ENCODE measurements at regions not wholly inside any gene's neighbourhood (a gene's known extent, or its start where the extent isn't known, plus 50 kb on each side); places are given as distances from the start of the nearest gene placed in this dataset.

DNA sequence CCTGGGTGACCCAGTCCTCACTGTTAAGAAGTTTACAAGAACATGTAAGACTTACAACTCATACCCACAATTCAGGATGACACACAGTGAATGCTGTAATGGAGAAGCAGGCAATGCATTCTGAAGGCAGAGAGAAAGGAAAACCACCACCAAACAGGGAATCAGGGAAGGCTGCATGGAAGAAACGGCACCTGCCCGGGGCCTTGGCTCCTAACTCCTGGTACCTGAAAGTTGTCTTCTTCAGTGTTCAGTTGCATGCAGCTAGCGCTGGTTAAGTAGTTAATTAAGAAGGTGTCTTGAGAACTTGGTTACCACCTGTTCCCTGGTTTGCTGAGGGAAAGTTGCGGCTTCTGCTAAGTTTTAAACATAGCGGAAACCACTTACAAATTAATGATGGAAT, 57.2 kb downstream of the GPR6 start:
- no peaks in the 10 kb centered on the region for H3K27me3 ChIP-seq (ENCODE audit: control insufficient read depth, insufficient read depth, low read length)
- H3K27ac ChIP-seq (ENCODE audit: low read length): no peak overlapping the region
- Mint-ChIP-seq H3K4me1 (peaks cover 19 to 24% of the 10 kb centered on the region in 2 donors), H3K4me3 (no peak overlapping the region), H3K27ac (no peak overlapping the region), H3K36me3 (no peaks in the 10 kb centered on the region), H3K27me3 (ENCODE audit: low read depth in 2 of 2) (no peaks in the 10 kb centered on the region), H3K9me3 (no peaks in the 10 kb centered on the region)
- peaks cover 25% of the 10 kb centered on the region for H3K4me1 ChIP-seq (ENCODE audit: control insufficient read depth, insufficient read depth, low read length)
- ATAC-seq (no peak), DNase-seq (no peak)
- WGBS (ENCODE audit: insufficient coverage): 95% methylated on average over 5 of the region's 5 CpGs
- TF ChIP-seq, protein P1, sequence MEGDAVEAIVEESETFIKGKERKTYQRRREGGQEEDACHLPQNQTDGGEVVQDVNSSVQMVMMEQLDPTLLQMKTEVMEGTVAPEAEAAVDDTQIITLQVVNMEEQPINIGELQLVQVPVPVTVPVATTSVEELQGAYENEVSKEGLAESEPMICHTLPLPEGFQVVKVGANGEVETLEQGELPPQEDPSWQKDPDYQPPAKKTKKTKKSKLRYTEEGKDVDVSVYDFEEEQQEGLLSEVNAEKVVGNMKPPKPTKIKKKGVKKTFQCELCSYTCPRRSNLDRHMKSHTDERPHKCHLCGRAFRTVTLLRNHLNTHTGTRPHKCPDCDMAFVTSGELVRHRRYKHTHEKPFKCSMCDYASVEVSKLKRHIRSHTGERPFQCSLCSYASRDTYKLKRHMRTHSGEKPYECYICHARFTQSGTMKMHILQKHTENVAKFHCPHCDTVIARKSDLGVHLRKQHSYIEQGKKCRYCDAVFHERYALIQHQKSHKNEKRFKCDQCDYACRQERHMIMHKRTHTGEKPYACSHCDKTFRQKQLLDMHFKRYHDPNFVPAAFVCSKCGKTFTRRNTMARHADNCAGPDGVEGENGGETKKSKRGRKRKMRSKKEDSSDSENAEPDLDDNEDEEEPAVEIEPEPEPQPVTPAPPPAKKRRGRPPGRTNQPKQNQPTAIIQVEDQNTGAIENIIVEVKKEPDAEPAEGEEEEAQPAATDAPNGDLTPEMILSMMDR (IDR thresholded peaks at IDR 0.05): no peak
- H3K36me3 ChIP-seq (ENCODE audit: control insufficient read depth, insufficient read depth, low read length): no peaks in the 10 kb centered on the region
- no peaks in the 10 kb centered on the region for H3K9me3 ChIP-seq (ENCODE audit: control insufficient read depth, insufficient read depth, low read length)
- intact Hi-C loops (cut with micrococcal nuclease): no loop called here
- no peak overlapping the region for H3K4me3 ChIP-seq (ENCODE audit: low read length)

DNA sequence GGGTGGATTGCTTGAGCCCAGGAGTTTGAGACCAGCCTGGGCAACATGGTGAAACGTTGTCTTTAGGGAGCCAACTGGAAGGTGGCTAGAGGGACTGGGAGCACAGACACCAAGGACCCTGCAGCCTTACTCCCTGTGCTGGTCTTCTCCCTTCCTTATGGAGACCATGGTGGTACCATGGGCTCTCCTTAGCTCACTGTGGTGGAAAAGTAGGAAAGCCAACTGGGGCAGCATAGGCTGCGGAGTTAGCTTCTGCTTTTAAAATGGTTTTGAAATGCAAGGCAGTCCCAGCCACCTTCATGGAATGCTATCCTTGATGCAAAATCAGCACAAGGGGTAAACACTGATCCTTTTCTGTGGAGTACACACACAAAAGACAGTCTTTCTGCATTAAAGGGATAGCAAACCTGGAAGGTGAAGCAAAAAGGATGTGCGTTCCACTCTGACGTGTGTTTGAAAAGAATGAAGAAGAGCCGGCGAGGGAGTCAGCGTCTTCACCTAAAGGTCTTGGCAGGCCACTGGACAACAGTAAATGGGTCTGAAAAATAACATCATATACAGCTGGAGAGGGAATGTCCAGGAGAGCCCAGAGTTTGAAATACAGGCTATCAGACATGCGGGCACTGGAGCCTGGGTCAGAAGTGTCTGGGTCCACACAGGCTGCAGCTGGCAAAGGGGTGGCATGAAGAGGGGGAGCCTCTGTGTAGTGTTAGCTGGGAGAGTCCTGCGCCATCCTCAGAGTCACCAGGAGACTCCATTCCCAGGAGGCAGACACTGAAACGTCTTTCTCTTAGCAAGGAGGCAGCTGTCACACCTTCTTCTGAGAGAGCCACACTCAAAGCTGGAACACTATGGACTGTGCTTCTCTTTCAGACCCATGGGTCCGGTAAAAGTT, 58.5 kb downstream of the GPR6 start:
- ATAC-seq (no peak), DNase-seq (no peak)
- Histone ChIP-seq H3K27ac (ENCODE audit: low read length) (no peak overlapping the region), H3K9me3 (ENCODE audit: control insufficient read depth, insufficient read depth, low read length) (no peaks in the 10 kb centered on the region), H3K36me3 (ENCODE audit: control insufficient read depth, insufficient read depth, low read length) (no peaks in the 10 kb centered on the region), H3K4me3 (ENCODE audit: low read length) (no peak overlapping the region), H3K27me3 (ENCODE audit: control insufficient read depth, insufficient read depth, low read length) (no peaks in the 10 kb centered on the region), H3K4me1 (ENCODE audit: control insufficient read depth, insufficient read depth, low read length) (peaks cover 27% of the 10 kb centered on the region)
- Mint-ChIP-seq H3K27me3 (ENCODE audit: low read depth in 2 of 2) (no peaks in the 10 kb centered on the region), H3K4me1 (peaks cover 20 to 24% of the 10 kb centered on the region in 2 donors), H3K9me3 (no peaks in the 10 kb centered on the region), H3K4me3 (no peak overlapping the region), H3K36me3 (no peaks in the 10 kb centered on the region), H3K27ac (no peak overlapping the region)
- intact Hi-C loops (cut with micrococcal nuclease): no loop called here
- TF ChIP-seq, protein P1 (IDR thresholded peaks at IDR 0.05): no peak
- WGBS (ENCODE audit: insufficient coverage): 95% methylated on average over 11 of the region's 11 CpGs

DNA sequence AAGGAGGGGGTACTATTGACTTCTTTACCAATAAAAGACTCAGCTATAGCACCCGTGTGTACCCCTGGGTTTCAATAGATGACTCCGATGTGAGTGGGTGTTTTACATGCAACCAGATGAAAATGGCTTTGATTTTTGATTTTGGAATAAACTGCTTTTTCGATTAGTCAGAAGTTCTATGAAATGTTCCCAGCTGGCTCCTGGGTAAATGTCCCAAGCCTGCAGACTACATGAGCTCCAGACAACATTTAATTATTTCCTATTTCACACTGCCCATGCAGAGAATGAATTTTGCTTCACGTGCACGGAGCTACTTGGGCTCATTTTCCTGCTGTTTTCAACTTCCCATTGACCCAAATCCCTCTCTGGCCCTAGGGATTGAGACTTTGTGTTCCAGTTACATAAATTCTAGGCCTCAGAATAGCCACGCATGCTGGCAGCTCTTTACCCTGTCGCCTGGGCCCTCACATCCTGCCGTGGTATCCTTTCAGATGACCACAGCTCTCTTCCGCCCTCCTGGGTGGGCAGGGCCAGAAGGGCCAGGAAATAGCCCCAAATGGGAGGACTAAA, 59.7 kb downstream of the GPR6 start:
- ATAC-seq (no peak), DNase-seq (no peak)
- H3K27me3 ChIP-seq (ENCODE audit: control insufficient read depth, insufficient read depth, low read length): no peaks in the 10 kb centered on the region
- H3K4me1 Mint-ChIP-seq: peaks cover 20 to 24% of the 10 kb centered on the region in 2 donors
- peak overlapping the region; percentile 58 for H3K4me3 Mint-ChIP-seq
- intact Hi-C loops (cut with micrococcal nuclease): loop anchor here (2.0 kb wide), 1 partner anchor 511 kb away; no protein-coding TSS in a partner anchor
- H3K4me3 ChIP-seq (ENCODE audit: low read length): no peak overlapping the region
- peaks cover 27% of the 10 kb centered on the region for H3K4me1 ChIP-seq (ENCODE audit: control insufficient read depth, insufficient read depth, low read length)
- H3K36me3 ChIP-seq (ENCODE audit: control insufficient read depth, insufficient read depth, low read length): no peaks in the 10 kb centered on the region
- no peaks in the 10 kb centered on the region for H3K9me3 ChIP-seq (ENCODE audit: control insufficient read depth, insufficient read depth, low read length)
- WGBS (ENCODE audit: insufficient coverage): 64% methylated on average over 9 of the region's 9 CpGs
- no peak overlapping the region for H3K27ac ChIP-seq (ENCODE audit: low read length)
- H3K27me3 Mint-ChIP-seq (ENCODE audit: low read depth in 2 of 2): no peaks in the 10 kb centered on the region
- no peaks in the 10 kb centered on the region for H3K9me3 Mint-ChIP-seq
- no peaks in the 10 kb centered on the region for H3K36me3 Mint-ChIP-seq
- TF ChIP-seq, protein P1 (IDR thresholded peaks at IDR 0.05): no peak
- H3K27ac Mint-ChIP-seq: peak overlapping the region in 1 of 2 donors; percentile 74

Measured in natural killer cell (primary cell).